GM12878 (cell line): ENCODE measurements at regions not wholly inside any gene's neighbourhood (a gene's known extent, or its start where the extent isn't known, plus 50 kb on each side); places are given as distances from the start of the nearest gene placed in this dataset.

Source experiments
- MYC ChIP-seq: IDR thresholded peaks from 2 replicates; pipeline ENCODE4 v1.6.1; 2011; ENCODE audit warnings: mild to moderate bottlenecking, low read length, moderate library complexity, inconsistent platforms; ENCODE audit not compliant: insufficient read depth, insufficient replicate concordance, insufficient read length, severe bottlenecking
- NR2C2 ChIP-seq: IDR thresholded peaks from 2 replicates; pipeline ENCODE4 v1.6.1; 2011; ENCODE audit warnings: borderline replicate concordance, low read depth; ENCODE audit not compliant: control insufficient read depth, insufficient read length
- RAD51 ChIP-seq: fragments of 450-650 bp; IDR thresholded peaks from 2 replicates; pipeline ENCODE4 v1.6.1; 2016; ENCODE audit warnings: moderate library complexity, mild to moderate bottlenecking, inconsistent platforms
- SMARCA5 ChIP-seq: fragments of 450-650 bp; IDR thresholded peaks from 2 replicates; pipeline ENCODE4 v1.6.1; 2017; ENCODE audit warnings: mild to moderate bottlenecking
- TCF7 ChIP-seq: IDR thresholded peaks from 2 replicates; pipeline ENCODE4 v1.6.1; 2014; ENCODE audit warnings: antibody characterized with exemption, borderline replicate concordance
- TF ChIP-seq, protein P1 (sequence below), 3 experiments: IDR thresholded peaks in 2 of 3; conservative IDR thresholded peaks in 1 of 3; 2 replicates each; pipeline ENCODE4 v1.5.1; 2011; ENCODE audit warnings: low read depth in 3 of 3, low read length in 3 of 3, mild to moderate bottlenecking in 3 of 3, control low read depth in 2 of 3, moderate library complexity in 2 of 3, inconsistent platforms in 1 of 3, mixed read lengths in 1 of 3; ENCODE audit not compliant: control insufficient read depth in 2 of 3, insufficient read depth in 1 of 3; ENCODE audit errors: extremely low read depth in 1 of 3
- TF ChIP-seq, protein P2 (sequence below): fragments of 450-650 bp; IDR thresholded peaks from 2 replicates; pipeline ENCODE4 v1.6.1; 2017; ENCODE audit warnings: mild to moderate bottlenecking
- TF ChIP-seq, protein P3 (sequence below): IDR thresholded peaks from 2 replicates; pipeline ENCODE4 v1.6.1; 2012; ENCODE audit warnings: improper control_type of control experiment, low read depth, low read length; ENCODE audit not compliant: insufficient replicate concordance

DNA sequence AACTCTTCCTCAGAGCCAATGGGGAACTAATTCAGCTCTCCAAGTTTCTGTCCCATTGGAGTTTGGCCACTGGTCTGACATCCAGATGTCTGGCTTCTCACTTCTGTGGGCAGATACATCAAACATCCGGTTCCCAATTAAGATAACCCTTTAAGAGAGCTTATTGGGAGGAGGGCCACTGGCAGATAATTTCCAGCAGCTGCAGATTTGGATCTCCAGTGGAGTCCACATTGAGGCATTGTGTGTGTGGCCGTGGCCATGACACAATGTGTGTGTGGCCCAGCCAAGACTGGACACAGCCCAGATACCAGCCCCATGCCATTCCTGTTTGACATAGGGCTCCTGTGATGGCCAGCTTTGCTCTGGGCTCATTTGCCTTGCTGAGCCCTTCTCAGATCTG, 110.5 kb upstream of the MAP1B start:
- no peak for TF ChIP-seq TCF7
- no peak for TF ChIP-seq RAD51
- TF ChIP-seq, protein P1, sequence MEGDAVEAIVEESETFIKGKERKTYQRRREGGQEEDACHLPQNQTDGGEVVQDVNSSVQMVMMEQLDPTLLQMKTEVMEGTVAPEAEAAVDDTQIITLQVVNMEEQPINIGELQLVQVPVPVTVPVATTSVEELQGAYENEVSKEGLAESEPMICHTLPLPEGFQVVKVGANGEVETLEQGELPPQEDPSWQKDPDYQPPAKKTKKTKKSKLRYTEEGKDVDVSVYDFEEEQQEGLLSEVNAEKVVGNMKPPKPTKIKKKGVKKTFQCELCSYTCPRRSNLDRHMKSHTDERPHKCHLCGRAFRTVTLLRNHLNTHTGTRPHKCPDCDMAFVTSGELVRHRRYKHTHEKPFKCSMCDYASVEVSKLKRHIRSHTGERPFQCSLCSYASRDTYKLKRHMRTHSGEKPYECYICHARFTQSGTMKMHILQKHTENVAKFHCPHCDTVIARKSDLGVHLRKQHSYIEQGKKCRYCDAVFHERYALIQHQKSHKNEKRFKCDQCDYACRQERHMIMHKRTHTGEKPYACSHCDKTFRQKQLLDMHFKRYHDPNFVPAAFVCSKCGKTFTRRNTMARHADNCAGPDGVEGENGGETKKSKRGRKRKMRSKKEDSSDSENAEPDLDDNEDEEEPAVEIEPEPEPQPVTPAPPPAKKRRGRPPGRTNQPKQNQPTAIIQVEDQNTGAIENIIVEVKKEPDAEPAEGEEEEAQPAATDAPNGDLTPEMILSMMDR (IDR thresholded peaks at IDR 0.05 in 2 of 3, conservative IDR thresholded peaks at IDR 0.05 in 1 of 3; ENCODE audit: control insufficient read depth in 2 of 3, extremely low read depth in 1 of 3, insufficient read depth in 1 of 3, low read depth in 3 of 3, low read length in 3 of 3) = no peak
- TF ChIP-seq NR2C2 = no peak
- no peak for TF ChIP-seq SMARCA5
- TF ChIP-seq MYC = no peak
- TF ChIP-seq, protein P2, sequence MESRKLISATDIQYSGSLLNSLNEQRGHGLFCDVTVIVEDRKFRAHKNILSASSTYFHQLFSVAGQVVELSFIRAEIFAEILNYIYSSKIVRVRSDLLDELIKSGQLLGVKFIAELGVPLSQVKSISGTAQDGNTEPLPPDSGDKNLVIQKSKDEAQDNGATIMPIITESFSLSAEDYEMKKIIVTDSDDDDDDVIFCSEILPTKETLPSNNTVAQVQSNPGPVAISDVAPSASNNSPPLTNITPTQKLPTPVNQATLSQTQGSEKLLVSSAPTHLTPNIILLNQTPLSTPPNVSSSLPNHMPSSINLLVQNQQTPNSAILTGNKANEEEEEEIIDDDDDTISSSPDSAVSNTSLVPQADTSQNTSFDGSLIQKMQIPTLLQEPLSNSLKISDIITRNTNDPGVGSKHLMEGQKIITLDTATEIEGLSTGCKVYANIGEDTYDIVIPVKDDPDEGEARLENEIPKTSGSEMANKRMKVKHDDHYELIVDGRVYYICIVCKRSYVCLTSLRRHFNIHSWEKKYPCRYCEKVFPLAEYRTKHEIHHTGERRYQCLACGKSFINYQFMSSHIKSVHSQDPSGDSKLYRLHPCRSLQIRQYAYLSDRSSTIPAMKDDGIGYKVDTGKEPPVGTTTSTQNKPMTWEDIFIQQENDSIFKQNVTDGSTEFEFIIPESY = no peak
- TF ChIP-seq, protein P3, sequence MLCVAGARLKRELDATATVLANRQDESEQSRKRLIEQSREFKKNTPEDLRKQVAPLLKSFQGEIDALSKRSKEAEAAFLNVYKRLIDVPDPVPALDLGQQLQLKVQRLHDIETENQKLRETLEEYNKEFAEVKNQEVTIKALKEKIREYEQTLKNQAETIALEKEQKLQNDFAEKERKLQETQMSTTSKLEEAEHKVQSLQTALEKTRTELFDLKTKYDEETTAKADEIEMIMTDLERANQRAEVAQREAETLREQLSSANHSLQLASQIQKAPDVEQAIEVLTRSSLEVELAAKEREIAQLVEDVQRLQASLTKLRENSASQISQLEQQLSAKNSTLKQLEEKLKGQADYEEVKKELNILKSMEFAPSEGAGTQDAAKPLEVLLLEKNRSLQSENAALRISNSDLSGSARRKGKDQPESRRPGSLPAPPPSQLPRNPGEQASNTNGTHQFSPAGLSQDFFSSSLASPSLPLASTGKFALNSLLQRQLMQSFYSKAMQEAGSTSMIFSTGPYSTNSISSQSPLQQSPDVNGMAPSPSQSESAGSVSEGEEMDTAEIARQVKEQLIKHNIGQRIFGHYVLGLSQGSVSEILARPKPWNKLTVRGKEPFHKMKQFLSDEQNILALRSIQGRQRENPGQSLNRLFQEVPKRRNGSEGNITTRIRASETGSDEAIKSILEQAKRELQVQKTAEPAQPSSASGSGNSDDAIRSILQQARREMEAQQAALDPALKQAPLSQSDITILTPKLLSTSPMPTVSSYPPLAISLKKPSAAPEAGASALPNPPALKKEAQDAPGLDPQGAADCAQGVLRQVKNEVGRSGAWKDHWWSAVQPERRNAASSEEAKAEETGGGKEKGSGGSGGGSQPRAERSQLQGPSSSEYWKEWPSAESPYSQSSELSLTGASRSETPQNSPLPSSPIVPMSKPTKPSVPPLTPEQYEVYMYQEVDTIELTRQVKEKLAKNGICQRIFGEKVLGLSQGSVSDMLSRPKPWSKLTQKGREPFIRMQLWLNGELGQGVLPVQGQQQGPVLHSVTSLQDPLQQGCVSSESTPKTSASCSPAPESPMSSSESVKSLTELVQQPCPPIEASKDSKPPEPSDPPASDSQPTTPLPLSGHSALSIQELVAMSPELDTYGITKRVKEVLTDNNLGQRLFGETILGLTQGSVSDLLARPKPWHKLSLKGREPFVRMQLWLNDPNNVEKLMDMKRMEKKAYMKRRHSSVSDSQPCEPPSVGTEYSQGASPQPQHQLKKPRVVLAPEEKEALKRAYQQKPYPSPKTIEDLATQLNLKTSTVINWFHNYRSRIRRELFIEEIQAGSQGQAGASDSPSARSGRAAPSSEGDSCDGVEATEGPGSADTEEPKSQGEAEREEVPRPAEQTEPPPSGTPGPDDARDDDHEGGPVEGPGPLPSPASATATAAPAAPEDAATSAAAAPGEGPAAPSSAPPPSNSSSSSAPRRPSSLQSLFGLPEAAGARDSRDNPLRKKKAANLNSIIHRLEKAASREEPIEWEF = no peak
